A204.1 (cell line): ENCODE measurements at regions not wholly inside any gene's neighbourhood (a gene's known extent, or its start where the extent isn't known, plus 50 kb on each side); places are given as distances from the start of the nearest gene placed in this dataset.
"Not testable (repeated sequence)": the region's sequence is repeated elsewhere in the genome, so short reads cannot be mapped to it uniquely, and the experiment has no call there.

Source experiments
- FAIRE-seq: peaks from 2 replicates; lab custom pipeline; 2012; peaks lifted over from hg19 to GRCh38; lab: Jason Lieb, UNC

GRCh38 chr4:27360790-27361267 is 500.2 kb downstream of the STIM2 start:
- no peak for FAIRE-seq

- no peak for FAIRE-seq
These were observed 503.9 kb downstream of the STIM2 start for GRCh38 chr4:27364509-27364908.

GRCh38 chr4:27366104-27366823 is 505.6 kb downstream of the STIM2 start:
- no peak for FAIRE-seq

- no peak for FAIRE-seq
These were observed 508.1 kb downstream of the STIM2 start for GRCh38 chr4:27368781-27369180.

- FAIRE-seq = no peak
These were observed 521.2 kb downstream of the STIM2 start for GRCh38 chr4:27381815-27382214.

GRCh38 chr4:27387711-27388110 is 527.1 kb downstream of the STIM2 start:
- no peak for FAIRE-seq

GRCh38 chr4:27397886-27398285 is 537.2 kb downstream of the STIM2 start:
- no peak for FAIRE-seq

GRCh38 chr4:27398631-27399310 is 538.1 kb downstream of the STIM2 start:
- FAIRE-seq = no peak

GRCh38 chr4:27407616-27408015 is 547.0 kb downstream of the STIM2 start:
- FAIRE-seq = no peak

- FAIRE-seq = no peak
These were observed 552.0 kb downstream of the STIM2 start for GRCh38 chr4:27412613-27413012.

GRCh38 chr4:27414887-27415731 is 554.5 kb downstream of the STIM2 start:
- no peak for FAIRE-seq

GRCh38 chr4:27428661-27429060 is 568.0 kb downstream of the STIM2 start:
- no peak for FAIRE-seq

GRCh38 chr4:27429364-27429871 is 568.8 kb downstream of the STIM2 start:
- no peak for FAIRE-seq

- FAIRE-seq = no peak
These were observed 581.5 kb downstream of the STIM2 start for GRCh38 chr4:27442146-27442545.

GRCh38 chr4:27442661-27443060 is 582.0 kb downstream of the STIM2 start:
- not testable (repeated sequence) for FAIRE-seq

- no peak for FAIRE-seq
These were observed 603.2 kb downstream of the STIM2 start for GRCh38 chr4:27463816-27464215.

GRCh38 chr4:27467351-27467750 is 606.7 kb downstream of the STIM2 start:
- no peak for FAIRE-seq

GRCh38 chr4:27472364-27472763 is 611.7 kb downstream of the STIM2 start:
- no peak for FAIRE-seq

- no peak for FAIRE-seq
These were observed 614.0 kb downstream of the STIM2 start for GRCh38 chr4:27474691-27475090.

GRCh38 chr4:27484216-27484615 is 623.6 kb downstream of the STIM2 start:
- no peak for FAIRE-seq

GRCh38 chr4:27490315-27490714 is 629.7 kb downstream of the STIM2 start:
- no peak for FAIRE-seq

GRCh38 chr4:27490766-27491165 is 630.1 kb downstream of the STIM2 start:
- no peak for FAIRE-seq

GRCh38 chr4:27506401-27506800 is 645.8 kb downstream of the STIM2 start:
- no peak for FAIRE-seq
